ENCODE measurements at regions not wholly inside any gene's neighbourhood (a gene's known extent, or its start where the extent isn't known, plus 50 kb on each side); places are given as distances from the start of the nearest gene placed in this dataset.

DNA sequence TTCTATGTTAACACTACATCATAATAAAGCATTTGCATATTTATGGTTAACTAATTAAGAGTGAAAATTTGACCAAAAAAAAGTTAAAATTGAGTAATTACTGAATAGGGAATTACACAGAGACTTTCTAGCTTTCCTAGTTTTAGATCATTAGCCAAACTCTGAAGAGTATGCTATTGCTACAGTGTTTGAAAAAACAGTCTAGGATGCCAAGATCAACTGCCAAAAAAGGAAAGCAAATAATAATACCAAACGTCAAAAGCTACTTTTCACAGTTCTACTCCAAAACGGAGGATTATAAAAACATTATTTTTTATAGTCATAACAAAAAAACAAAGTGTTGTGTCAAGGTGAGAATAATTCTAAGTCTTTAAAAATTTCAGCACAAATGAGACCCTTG is 359.8 kb upstream of the CTSO start:
- no peak for ATAC-seq
- H3K9me3 Mint-ChIP-seq, result peaks cover 16% of the 10 kb centered on the region
- H3K79me2 ChIP-seq (replicated peaks; ENCODE audit: insufficient read depth), result no peaks in the 10 kb centered on the region
- H3K27ac Mint-ChIP-seq, result no peak overlapping the region
- H3K27me3 ChIP-seq (ENCODE audit: insufficient read depth), result no peaks in the 10 kb centered on the region
- no peak for DNase-seq (ENCODE audit: low spot score)
- no peaks in the 10 kb centered on the region for H4K20me1 ChIP-seq (replicated peaks; ENCODE audit: insufficient read depth)
- H3K9me2 ChIP-seq (ENCODE audit: insufficient read depth), result no peaks in the 10 kb centered on the region; the same call in 1 of the 2 replicates
- no peak overlapping the region for H3K27ac ChIP-seq (ENCODE audit: low read depth)
- no peak overlapping the region for H2AFZ ChIP-seq
- H3K4me1 Mint-ChIP-seq, result no peaks in the 10 kb centered on the region
- no peaks in the 10 kb centered on the region for H3K27me3 Mint-ChIP-seq (ENCODE audit: insufficient read depth, low read depth, poor library complexity)
- H3F3A ChIP-seq (replicated peaks; ENCODE audit: low read depth), result no peaks in the 10 kb centered on the region
- H3K36me3 ChIP-seq (ENCODE audit: insufficient read depth), result no peaks in the 10 kb centered on the region
- H3K36me3 Mint-ChIP-seq (ENCODE audit: low read depth), result peaks cover 7% of the 10 kb centered on the region; the same call in 2 of the 3 replicates
- no peak overlapping the region for H3K4me3 Mint-ChIP-seq
- no peak for TF ChIP-seq POLR2AphosphoS5 (IDR thresholded peaks at IDR 0.05; ENCODE audit: low read depth)
- no peak for TF ChIP-seq NANOG (IDR thresholded peaks at IDR 0.05; ENCODE audit: borderline replicate concordance)
- no peak for TF ChIP-seq EZH2 (IDR thresholded peaks at IDR 0.05; ENCODE audit: low read depth, unreplicated experiment)
- TF ChIP-seq STAT1 (IDR thresholded peaks at IDR 0.05; ENCODE audit: unreplicated experiment), result no peak
- TF ChIP-seq EZH2phosphoT487 (IDR thresholded peaks at IDR 0.05; ENCODE audit: unreplicated experiment), result no peak
- no peak for TF ChIP-seq CREB1 (CRISPR knock-in tag; IDR thresholded peaks at IDR 0.05; ENCODE audit: low read depth)
- TF ChIP-seq, protein P1, sequence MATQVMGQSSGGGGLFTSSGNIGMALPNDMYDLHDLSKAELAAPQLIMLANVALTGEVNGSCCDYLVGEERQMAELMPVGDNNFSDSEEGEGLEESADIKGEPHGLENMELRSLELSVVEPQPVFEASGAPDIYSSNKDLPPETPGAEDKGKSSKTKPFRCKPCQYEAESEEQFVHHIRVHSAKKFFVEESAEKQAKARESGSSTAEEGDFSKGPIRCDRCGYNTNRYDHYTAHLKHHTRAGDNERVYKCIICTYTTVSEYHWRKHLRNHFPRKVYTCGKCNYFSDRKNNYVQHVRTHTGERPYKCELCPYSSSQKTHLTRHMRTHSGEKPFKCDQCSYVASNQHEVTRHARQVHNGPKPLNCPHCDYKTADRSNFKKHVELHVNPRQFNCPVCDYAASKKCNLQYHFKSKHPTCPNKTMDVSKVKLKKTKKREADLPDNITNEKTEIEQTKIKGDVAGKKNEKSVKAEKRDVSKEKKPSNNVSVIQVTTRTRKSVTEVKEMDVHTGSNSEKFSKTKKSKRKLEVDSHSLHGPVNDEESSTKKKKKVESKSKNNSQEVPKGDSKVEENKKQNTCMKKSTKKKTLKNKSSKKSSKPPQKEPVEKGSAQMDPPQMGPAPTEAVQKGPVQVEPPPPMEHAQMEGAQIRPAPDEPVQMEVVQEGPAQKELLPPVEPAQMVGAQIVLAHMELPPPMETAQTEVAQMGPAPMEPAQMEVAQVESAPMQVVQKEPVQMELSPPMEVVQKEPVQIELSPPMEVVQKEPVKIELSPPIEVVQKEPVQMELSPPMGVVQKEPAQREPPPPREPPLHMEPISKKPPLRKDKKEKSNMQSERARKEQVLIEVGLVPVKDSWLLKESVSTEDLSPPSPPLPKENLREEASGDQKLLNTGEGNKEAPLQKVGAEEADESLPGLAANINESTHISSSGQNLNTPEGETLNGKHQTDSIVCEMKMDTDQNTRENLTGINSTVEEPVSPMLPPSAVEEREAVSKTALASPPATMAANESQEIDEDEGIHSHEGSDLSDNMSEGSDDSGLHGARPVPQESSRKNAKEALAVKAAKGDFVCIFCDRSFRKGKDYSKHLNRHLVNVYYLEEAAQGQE (IDR thresholded peaks at IDR 0.05; ENCODE audit: unreplicated experiment), result no peak
- no peak for TF ChIP-seq ETS1 (IDR thresholded peaks at IDR 0.05)
- H3K4me3 ChIP-seq, result no peak overlapping the region
- no peak overlapping the region for H3K4me2 ChIP-seq
- no peaks in the 10 kb centered on the region for H3K4me1 ChIP-seq (ENCODE audit: insufficient read depth)

GRCh38 chr4:156312261-156312847 is 358.7 kb upstream of the CTSO start:
- Mint-ChIP-seq H3K4me1 (no peaks in the 10 kb centered on the region), H3K27me3 (ENCODE audit: insufficient read depth, low read depth, poor library complexity) (no peaks in the 10 kb centered on the region), H3K4me3 (no peak overlapping the region), H3K27ac (no peak overlapping the region), H3K36me3 (ENCODE audit: low read depth) (peaks cover 4% of the 10 kb centered on the region; the same call in 2 of the 3 replicates), H3K9me3 (peaks cover 10% of the 10 kb centered on the region)
- Histone ChIP-seq H3K4me3 (no peak overlapping the region), H4K20me1 (replicated peaks; ENCODE audit: insufficient read depth) (no peaks in the 10 kb centered on the region), H3K27ac (ENCODE audit: low read depth) (no peak overlapping the region), H3K9me2 (ENCODE audit: insufficient read depth) (no peaks in the 10 kb centered on the region; the same call in 1 of the 2 replicates), H3K4me2 (no peak overlapping the region), H3K27me3 (ENCODE audit: insufficient read depth) (no peaks in the 10 kb centered on the region), H3K36me3 (ENCODE audit: insufficient read depth) (no peaks in the 10 kb centered on the region), H3K4me1 (ENCODE audit: insufficient read depth) (no peaks in the 10 kb centered on the region), H2AFZ (no peak overlapping the region; the same call in 1 of the 2 replicates), H3F3A (replicated peaks; ENCODE audit: low read depth) (no peaks in the 10 kb centered on the region), H3K79me2 (replicated peaks; ENCODE audit: insufficient read depth) (no peaks in the 10 kb centered on the region)
- DNase-seq (ENCODE audit: low spot score) (no peak), ATAC-seq (no peak)
- TF ChIP-seq, protein P1 (IDR thresholded peaks at IDR 0.05; ENCODE audit: unreplicated experiment), result no peak
- TF ChIP-seq STAT1 (IDR thresholded peaks at IDR 0.05; ENCODE audit: unreplicated experiment), result no peak
- no peak for TF ChIP-seq ZNF331 (CRISPR knock-in tag; IDR thresholded peaks at IDR 0.05; ENCODE audit: low read depth)
- no peak for TF ChIP-seq EZH2 (IDR thresholded peaks at IDR 0.05; ENCODE audit: low read depth, unreplicated experiment)
- TF ChIP-seq CTCF (conservative IDR thresholded peaks at IDR 0.05; ENCODE audit: low read depth in 2 of 2), result no peak

Data from GM23338 (cell line).